Loucy (cell line): ENCODE measurements at regions not wholly inside any gene's neighbourhood (a gene's known extent, or its start where the extent isn't known, plus 50 kb on each side); places are given as distances from the start of the nearest gene placed in this dataset.

Experiments
- H2AFZ ChIP-seq: fragments of 200-600 bp; sonication (generic); 2 replicates; pipeline ENCODE4 v1.6.0; 2016; ENCODE audit warnings: antibody characterized with exemption, mild to moderate bottlenecking, low read length, moderate library complexity
- H3F3A ChIP-seq: fragments of 200-600 bp; 2 replicates; pipeline ENCODE4 v1.6.0; 2016; ENCODE audit warnings: antibody characterized with exemption, low read depth, mild to moderate bottlenecking
- H3K27me3 ChIP-seq: fragments of 200-600 bp; sonication (generic); 2 replicates; pipeline ENCODE4 v1.6.1; 2014; ENCODE audit warnings: low read length, mild to moderate bottlenecking; ENCODE audit not compliant: insufficient read depth, poor library complexity, severe bottlenecking
- H3K36me3 ChIP-seq: fragments of 200-600 bp; sonication (generic); 2 replicates; pipeline ENCODE4 v1.6.1; 2016; ENCODE audit warnings: low read length; ENCODE audit not compliant: insufficient read depth
- H3K4me1 ChIP-seq: fragments of 200-600 bp; sonication (generic); 2 replicates; pipeline ENCODE4 v1.5.1; 2014; ENCODE audit warnings: low read length, mild to moderate bottlenecking; ENCODE audit not compliant: insufficient read depth, poor library complexity, severe bottlenecking
- H3K4me2 ChIP-seq: fragments of 200-600 bp; sonication (generic); 2 replicates; pipeline ENCODE4 v1.6.0; 2014; ENCODE audit warnings: antibody characterized with exemption, low read length, low read depth, mild to moderate bottlenecking; ENCODE audit not compliant: poor library complexity, severe bottlenecking
- H3K4me3 ChIP-seq: fragments of 200-600 bp; sonication (generic); 2 replicates; pipeline ENCODE4 v1.5.1; 2014; ENCODE audit warnings: low read length, mild to moderate bottlenecking, mixed read lengths; ENCODE audit not compliant: poor library complexity, severe bottlenecking
- H3K79me2 ChIP-seq: fragments of 200-600 bp; sonication (generic); 2 replicates; pipeline ENCODE4 v1.6.1; 2014; ENCODE audit warnings: low read length; ENCODE audit not compliant: insufficient read depth
- H3K9ac ChIP-seq: fragments of 200-600 bp; sonication (generic); 2 replicates; pipeline ENCODE4 v1.6.0; 2014; ENCODE audit warnings: mild to moderate bottlenecking, low read depth, low read length, moderate library complexity; ENCODE audit not compliant: poor library complexity, severe bottlenecking
- H3K9me2 ChIP-seq: fragments of 200-600 bp; sonication (generic); replicated peaks from 2 replicates; pipeline ENCODE4 v1.6.1; 2016; ENCODE audit warnings: low read depth, low read length, mixed read lengths
- H3K9me3 ChIP-seq: fragments of 200-600 bp; sonication (generic); 2 replicates; pipeline ENCODE4 v1.6.1; 2014; ENCODE audit warnings: mild to moderate bottlenecking, antibody characterized with exemption, low read length, low read depth; ENCODE audit not compliant: insufficient read depth
- H4K20me1 ChIP-seq: fragments of 200-600 bp; sonication (generic); 2 replicates; pipeline ENCODE4 v1.6.0; 2014; ENCODE audit warnings: antibody characterized with exemption, low read length, mild to moderate bottlenecking; ENCODE audit not compliant: insufficient read depth, poor library complexity, severe bottlenecking
- CTCF ChIP-seq: fragments of 200-600 bp; sonication (generic); conservative IDR thresholded peaks from 2 replicates; pipeline ENCODE4 v1.5.1; 2014; ENCODE audit warnings: mild to moderate bottlenecking, antibody characterized with exemption, low read length
- EZH2phosphoT487 ChIP-seq: fragments of 200-600 bp; IDR thresholded peaks from 2 replicates; pipeline ENCODE4 v1.6.1; 2018; ENCODE audit warnings: antibody characterized with exemption, mild to moderate bottlenecking, moderate library complexity, borderline replicate concordance

- Histone ChIP-seq H3K9ac (no peak overlapping the region), H3K79me2 (no peaks in the 10 kb centered on the region), H3K36me3 (no peaks in the 10 kb centered on the region), H3K4me1 (no peaks in the 10 kb centered on the region), H3F3A (no peaks in the 10 kb centered on the region), H3K27me3 (no peaks in the 10 kb centered on the region), H3K4me2 (no peak overlapping the region), H4K20me1 (no peaks in the 10 kb centered on the region), H2AFZ (no peak overlapping the region), H3K4me3 (no peak overlapping the region), H3K9me2 (no peaks in the 10 kb centered on the region), H3K9me3 (no peaks in the 10 kb centered on the region)
- TF ChIP-seq CTCF (no peak), EZH2phosphoT487 (no peak)
Observed at GRCh38 chr4:181870326-181870725, 372.9 kb upstream of the TENM3 start.

- H3K27me3 ChIP-seq: no peaks in the 10 kb centered on the region
Observed at GRCh38 chr4:181874602-181875001, 368.6 kb upstream of the TENM3 start.

GRCh38 chr4:181877329-181877848 lies 365.8 kb upstream of the TENM3 start:
- H3K4me1 ChIP-seq: no peaks in the 10 kb centered on the region
- H3F3A ChIP-seq: no peaks in the 10 kb centered on the region
- H3K9me3 ChIP-seq: no peaks in the 10 kb centered on the region
- no peaks in the 10 kb centered on the region for H3K79me2 ChIP-seq
- H3K9ac ChIP-seq: no peak overlapping the region
- TF ChIP-seq CTCF: no peak
- TF ChIP-seq EZH2phosphoT487: no peak
- no peak overlapping the region for H3K4me2 ChIP-seq
- H3K27me3 ChIP-seq: no peaks in the 10 kb centered on the region
- H3K9me2 ChIP-seq: no peaks in the 10 kb centered on the region
- no peak overlapping the region for H3K4me3 ChIP-seq
- no peak overlapping the region for H2AFZ ChIP-seq
- H3K36me3 ChIP-seq: no peaks in the 10 kb centered on the region
- no peaks in the 10 kb centered on the region for H4K20me1 ChIP-seq

More at GRCh38 chr4:181874602-181875001, 368.6 kb upstream of the TENM3 start:
- Histone ChIP-seq H3K4me3 (no peak overlapping the region), H2AFZ (no peak overlapping the region), H3K79me2 (no peaks in the 10 kb centered on the region), H3K9me3 (no peaks in the 10 kb centered on the region), H3K4me2 (no peak overlapping the region), H3F3A (no peaks in the 10 kb centered on the region), H3K9ac (no peak overlapping the region), H4K20me1 (no peaks in the 10 kb centered on the region), H3K9me2 (no peaks in the 10 kb centered on the region), H3K4me1 (no peaks in the 10 kb centered on the region), H3K36me3 (no peaks in the 10 kb centered on the region)
- TF ChIP-seq EZH2phosphoT487: no peak
- no peak for TF ChIP-seq CTCF
